OCI-LY7 (cell line): ENCODE measurements at regions not wholly inside any gene's neighbourhood (a gene's known extent, or its start where the extent isn't known, plus 50 kb on each side); places are given as distances from the start of the nearest gene placed in this dataset.

Experiments used
- BruUV-seq: library from RNA; stranded (reverse); fragments of 400-500 nt; replicated peaks from 2 replicates; lab custom pipeline; 2021; lab: Mats Ljungman, UMichigan
- CTCF ChIA-PET: fragments of 300-600 bp; sonication (Branson Sonifier 250); formaldehyde crosslinking; loops from one replicate; lab custom pipeline; 2022; ENCODE audit warnings: antibody characterized with exemption; ENCODE audit not compliant: unreplicated experiment; lab: Charles Lee
- POLR2A ChIA-PET: fragments of 300-600 bp; sonication (Branson Sonifier 250); formaldehyde crosslinking; loops from one replicate; lab custom pipeline; 2022; ENCODE audit warnings: antibody characterized with exemption; lab: Charles Lee
- DNase-seq: peaks from one replicate; pipeline ENCODE4 v3.0.0-alpha.2; 2015; ENCODE audit warnings: low spot score
- H2AFZ ChIP-seq: fragments of 200-600 bp; sonication (generic), shearing (Covaris generic); 2 replicates; pipeline ENCODE4 v1.6.1; 2014; ENCODE audit warnings: mild to moderate bottlenecking, antibody characterized with exemption, low read length, moderate library complexity
- H3K27ac ChIP-seq: fragments of 200-600 bp; sonication (generic); 2 replicates; pipeline ENCODE4 v1.5.1; 2014; ENCODE audit warnings: mixed run types, low read depth, mild to moderate bottlenecking, moderate library complexity, low read length, inconsistent platforms; ENCODE audit not compliant: poor library complexity, severe bottlenecking
- H3K36me3 ChIP-seq: fragments of 200-600 bp; sonication (generic); 2 replicates; pipeline ENCODE4 v1.6.1; 2014; ENCODE audit warnings: mild to moderate bottlenecking, antibody characterized with exemption, low read length, moderate library complexity, mixed read lengths; ENCODE audit not compliant: insufficient read depth
- H3K4me1 ChIP-seq: fragments of 200-600 bp; sonication (generic); 2 replicates; pipeline ENCODE4 v1.5.1; 2014; ENCODE audit warnings: mild to moderate bottlenecking, low read length; ENCODE audit not compliant: insufficient read depth, poor library complexity, severe bottlenecking
- H3K4me2 ChIP-seq: fragments of 200-600 bp; sonication (generic); 2 replicates; pipeline ENCODE4 v1.6.1; 2014; ENCODE audit warnings: mild to moderate bottlenecking, low read length
- H3K4me3 ChIP-seq: fragments of 200-600 bp; sonication (generic); 2 replicates; pipeline ENCODE4 v1.5.1; 2014; ENCODE audit warnings: mild to moderate bottlenecking, low read depth, low read length; ENCODE audit not compliant: poor library complexity, severe bottlenecking
- H3K79me2 ChIP-seq: fragments of 200-600 bp; sonication (generic); 2 replicates; pipeline ENCODE4 v1.6.1; 2016; ENCODE audit warnings: low read depth, mild to moderate bottlenecking, low read length, moderate library complexity, mixed read lengths; ENCODE audit not compliant: insufficient read depth
- H3K9me2 ChIP-seq: fragments of 200-600 bp; sonication (generic); 2 replicates; pipeline ENCODE4 v1.6.1; 2016; ENCODE audit warnings: mild to moderate bottlenecking, low read length, mixed read lengths; ENCODE audit not compliant: insufficient read depth
- H3K9me3 ChIP-seq: fragments of 200-600 bp; sonication (generic); 2 replicates; pipeline ENCODE4 v1.6.1; 2014; ENCODE audit warnings: mild to moderate bottlenecking, mixed run types, low read length, mixed read lengths
- H4K20me1 ChIP-seq: fragments of 200-600 bp; sonication (generic); 2 replicates; pipeline ENCODE4 v1.6.1; 2014; ENCODE audit warnings: mild to moderate bottlenecking, antibody characterized with exemption, low read length, moderate library complexity, mixed read lengths; ENCODE audit not compliant: insufficient read depth
- CTCF ChIP-seq: fragments of 200-600 bp; sonication (generic); conservative IDR thresholded peaks from 2 replicates; pipeline ENCODE4 v1.5.1; 2014; ENCODE audit warnings: mild to moderate bottlenecking, antibody characterized with exemption, low read length, moderate library complexity, mixed read lengths
- EZH2phosphoT487 ChIP-seq: fragments of 200-600 bp; sonication (generic); IDR thresholded peaks from 2 replicates; pipeline ENCODE4 v1.6.1; 2018; ENCODE audit warnings: low read depth, borderline replicate concordance, mild to moderate bottlenecking, mixed run types, antibody characterized with exemption, low read length, moderate library complexity, mixed read lengths
- intact Hi-C: fragments of 100-400 bp; cut with micrococcal nuclease; formaldehyde crosslinking; loops from one replicate; pipeline ENCODE4 v1.10.0; 2022; ENCODE audit not compliant: unreplicated experiment

DNA sequence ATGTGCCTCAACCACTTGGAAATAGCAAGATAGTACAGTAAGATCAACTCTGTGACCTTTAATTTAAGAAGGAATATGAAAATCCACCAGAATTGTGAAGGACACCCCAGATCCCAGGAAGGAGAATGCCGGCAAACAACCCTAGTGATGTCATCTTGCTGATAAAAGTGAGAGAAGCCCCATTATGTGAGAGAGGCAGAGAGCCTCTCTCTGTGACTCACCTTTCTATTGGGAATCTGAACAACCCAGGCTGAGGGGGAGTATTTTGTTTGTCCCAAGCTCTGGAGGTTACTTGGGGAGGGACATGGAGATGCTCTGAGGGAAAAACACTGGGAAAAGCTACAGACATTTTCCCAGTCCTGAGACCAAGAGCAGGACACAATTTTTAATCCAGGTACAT lies 188.3 kb upstream of the FERMT1 start:
- ChIA-PET CTCF (no interaction called here), POLR2A (interaction anchor here (1.0 kb wide), 1 partner anchor 22 kb away, joined by 3 read pairs; no protein-coding TSS in a partner anchor)
- no peaks in the 10 kb centered on the region for H3K36me3 ChIP-seq
- no peak overlapping the region for H2AFZ ChIP-seq
- no peak overlapping the region for H3K27ac ChIP-seq
- no peak overlapping the region for H3K4me3 ChIP-seq
- H3K79me2 ChIP-seq, result no peaks in the 10 kb centered on the region
- no peak for DNase-seq
- TF ChIP-seq EZH2phosphoT487, result no peak
- TF ChIP-seq CTCF, result no peak
- no peaks in the 10 kb centered on the region for H3K9me3 ChIP-seq
- no peaks in the 10 kb centered on the region for H3K4me1 ChIP-seq
- intact Hi-C loops, result no loop called here
- H3K4me2 ChIP-seq, result no peak overlapping the region
- BruUV-seq, result no TSS peak
- no peaks in the 10 kb centered on the region for H3K9me2 ChIP-seq
- no peaks in the 10 kb centered on the region for H4K20me1 ChIP-seq

GRCh38 chr20:6305536-6305935 lies 182.7 kb upstream of the FERMT1 start:
- Histone ChIP-seq H2AFZ (no peak overlapping the region), H3K27ac (no peak overlapping the region), H3K79me2 (no peaks in the 10 kb centered on the region), H3K36me3 (no peaks in the 10 kb centered on the region), H3K4me3 (no peak overlapping the region), H3K9me2 (no peaks in the 10 kb centered on the region), H3K9me3 (no peaks in the 10 kb centered on the region), H3K4me1 (no peaks in the 10 kb centered on the region), H4K20me1 (no peaks in the 10 kb centered on the region), H3K4me2 (no peak overlapping the region)
- CTCF ChIA-PET, result no interaction called here
- BruUV-seq, result no TSS peak
- TF ChIP-seq CTCF, result no peak
- no peak for TF ChIP-seq EZH2phosphoT487
- intact Hi-C loops, result no loop called here
- DNase-seq, result no peak
- POLR2A ChIA-PET, result no interaction called here

- Histone ChIP-seq H3K36me3 (no peaks in the 10 kb centered on the region), H2AFZ (no peak overlapping the region), H3K9me2 (no peaks in the 10 kb centered on the region), H3K27ac (no peak overlapping the region), H3K79me2 (no peaks in the 10 kb centered on the region), H3K4me3 (no peak overlapping the region), H4K20me1 (no peaks in the 10 kb centered on the region), H3K4me1 (no peaks in the 10 kb centered on the region), H3K4me2 (no peak overlapping the region), H3K9me3 (no peaks in the 10 kb centered on the region)
- ChIA-PET CTCF (no interaction called here), POLR2A (no interaction called here)
- TF ChIP-seq CTCF (no peak), EZH2phosphoT487 (no peak)
- no TSS peak for BruUV-seq
- DNase-seq, result no peak
- intact Hi-C loops, result no loop called here
These were observed 179.2 kb upstream of the FERMT1 start for GRCh38 chr20:6302041-6302440.
